ENCODE measurements at regions not wholly inside any gene's neighbourhood (a gene's known extent, or its start where the extent isn't known, plus 50 kb on each side); places are given as distances from the start of the nearest gene placed in this dataset.

DNA sequence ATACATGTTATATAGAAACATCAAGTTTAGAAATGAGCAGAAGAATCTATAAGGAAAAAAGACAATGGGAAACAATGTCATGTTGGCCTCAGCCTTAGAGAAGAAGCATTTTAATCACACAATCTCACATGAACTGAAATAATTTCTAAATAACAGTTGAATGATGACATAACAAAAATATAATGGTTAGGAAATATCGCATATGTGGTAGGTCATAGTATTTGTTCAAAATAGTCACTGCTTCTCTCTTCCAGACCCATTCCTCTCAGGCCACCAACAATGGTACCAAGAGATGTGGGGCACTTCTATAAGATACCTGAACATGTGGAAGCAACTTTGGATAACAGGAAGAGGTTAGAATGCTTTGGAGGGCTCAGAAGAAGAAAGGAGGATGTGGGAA lies 195.7 kb upstream of the PDZRN3 start:
- Histone ChIP-seq H3K4me1 (ENCODE audit: control insufficient read depth in 4 of 4, insufficient read depth in 4 of 4, low read length in 3 of 4) (no peaks in the 10 kb centered on the region), H3K27ac (ENCODE audit: low read depth in 1 of 2, low read length in 2 of 2) (no peak overlapping the region), H3K27me3 (ENCODE audit: control insufficient read depth in 4 of 4, insufficient read depth in 4 of 4, low read length in 3 of 4) (peaks cover 0 to 3% (median 0%) of the 10 kb centered on the region in 4 donors), H3K36me3 (ENCODE audit: control insufficient read depth in 4 of 4, insufficient read depth in 3 of 4, low read depth in 1 of 4, low read length in 3 of 4) (no peaks in the 10 kb centered on the region), H3K9me3 (ENCODE audit: control insufficient read depth in 4 of 4, low read length in 3 of 4) (peaks cover 0 to 4% (median 3%) of the 10 kb centered on the region in 4 donors), H3K4me3 (ENCODE audit: low read depth in 1 of 3, low read length in 3 of 3) (no peak overlapping the region), H3K9ac (ENCODE audit: low read depth in 1 of 2, low read length in 2 of 2) (no peak overlapping the region)
- DNase-seq (ENCODE audit: low spot score) = no peak
- 97% methylated on average over 1 of the region's 1 CpG for WGBS
- no peak for TF ChIP-seq SP1 (IDR thresholded peaks at IDR 0.05)
- TF ChIP-seq HNF4G (IDR thresholded peaks at IDR 0.05) = no peak
- no peak for TF ChIP-seq FOXA1 (IDR thresholded peaks at IDR 0.05)
- TF ChIP-seq HNF4A (conservative IDR thresholded peaks at IDR 0.05) = no peak
- no peak for TF ChIP-seq NR2F2 (IDR thresholded peaks at IDR 0.05)
- TF ChIP-seq FOXA2 (IDR thresholded peaks at IDR 0.05) = no peak
- TF ChIP-seq YY1 (IDR thresholded peaks at IDR 0.05) = no peak
- no peak for TF ChIP-seq JUND (IDR thresholded peaks at IDR 0.05)
- no peak for TF ChIP-seq RXRA (IDR thresholded peaks at IDR 0.05)
- no peak for TF ChIP-seq TAF1 (conservative IDR thresholded peaks at IDR 0.05)
- TF ChIP-seq, protein P1, sequence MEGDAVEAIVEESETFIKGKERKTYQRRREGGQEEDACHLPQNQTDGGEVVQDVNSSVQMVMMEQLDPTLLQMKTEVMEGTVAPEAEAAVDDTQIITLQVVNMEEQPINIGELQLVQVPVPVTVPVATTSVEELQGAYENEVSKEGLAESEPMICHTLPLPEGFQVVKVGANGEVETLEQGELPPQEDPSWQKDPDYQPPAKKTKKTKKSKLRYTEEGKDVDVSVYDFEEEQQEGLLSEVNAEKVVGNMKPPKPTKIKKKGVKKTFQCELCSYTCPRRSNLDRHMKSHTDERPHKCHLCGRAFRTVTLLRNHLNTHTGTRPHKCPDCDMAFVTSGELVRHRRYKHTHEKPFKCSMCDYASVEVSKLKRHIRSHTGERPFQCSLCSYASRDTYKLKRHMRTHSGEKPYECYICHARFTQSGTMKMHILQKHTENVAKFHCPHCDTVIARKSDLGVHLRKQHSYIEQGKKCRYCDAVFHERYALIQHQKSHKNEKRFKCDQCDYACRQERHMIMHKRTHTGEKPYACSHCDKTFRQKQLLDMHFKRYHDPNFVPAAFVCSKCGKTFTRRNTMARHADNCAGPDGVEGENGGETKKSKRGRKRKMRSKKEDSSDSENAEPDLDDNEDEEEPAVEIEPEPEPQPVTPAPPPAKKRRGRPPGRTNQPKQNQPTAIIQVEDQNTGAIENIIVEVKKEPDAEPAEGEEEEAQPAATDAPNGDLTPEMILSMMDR (IDR thresholded peaks at IDR 0.05; ENCODE audit: low read depth, low read length, missing input control) = no peak

DNA sequence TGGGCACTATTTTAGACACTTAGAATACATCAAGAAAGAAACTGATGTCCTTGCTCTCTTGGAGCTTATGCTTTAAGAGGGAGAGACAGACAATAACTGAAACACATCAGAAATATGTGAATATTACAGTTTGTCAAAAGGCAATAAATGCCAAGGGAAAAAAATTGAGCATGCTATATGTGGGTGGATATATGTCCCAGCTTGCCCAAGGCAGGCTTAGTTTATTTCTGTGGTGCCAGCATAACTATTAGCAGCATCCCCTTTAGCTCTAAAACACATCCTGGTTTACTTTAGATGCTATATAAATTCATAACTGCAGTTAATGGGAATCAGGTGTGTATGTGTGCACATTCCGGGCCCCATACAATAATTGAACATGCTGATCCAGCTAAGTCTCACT lies 191.2 kb upstream of the PDZRN3 start:
- DNase-seq (ENCODE audit: low spot score) = no peak
- Histone ChIP-seq H3K27me3 (ENCODE audit: control insufficient read depth in 4 of 4, insufficient read depth in 4 of 4, low read length in 3 of 4) (peaks cover 0 to 3% (median 0%) of the 10 kb centered on the region in 4 donors), H3K9ac (ENCODE audit: low read depth in 1 of 2, low read length in 2 of 2) (no peak overlapping the region)

DNA sequence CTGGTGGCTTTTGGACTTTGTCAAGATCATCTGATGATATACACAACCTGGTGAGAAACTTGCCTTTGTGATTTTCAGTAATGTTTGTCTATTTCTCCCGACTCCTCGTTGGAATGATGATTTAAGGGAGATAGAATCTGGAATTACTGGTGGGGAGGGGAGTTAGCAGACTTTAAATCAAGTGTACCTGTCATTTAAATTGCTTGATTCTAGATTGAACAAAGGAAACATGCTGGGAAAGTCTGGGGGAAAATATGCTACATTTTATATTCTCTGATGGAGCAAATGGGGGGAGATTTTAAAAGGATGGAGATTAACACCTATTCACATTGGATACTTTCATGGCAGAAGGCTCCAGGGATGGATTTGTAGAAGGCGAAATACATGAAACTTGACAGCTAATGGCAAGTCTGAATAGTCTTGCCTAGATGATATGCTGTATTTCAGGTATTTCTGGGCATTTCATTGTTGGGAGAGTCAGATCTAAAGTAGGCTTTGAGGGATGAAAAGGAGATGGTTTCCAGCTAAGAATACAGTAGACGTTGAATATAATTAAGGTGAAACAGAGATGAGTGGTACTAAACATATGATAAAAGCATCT lies 189.1 kb upstream of the PDZRN3 start:
- no peaks in the 10 kb centered on the region for H3K36me3 ChIP-seq (ENCODE audit: control insufficient read depth in 4 of 4, insufficient read depth in 3 of 4, low read depth in 1 of 4, low read length in 3 of 4)
- H3K9me3 ChIP-seq (ENCODE audit: control insufficient read depth in 4 of 4, low read length in 3 of 4) = no peaks in the 10 kb centered on the region
- TF ChIP-seq HNF4G (IDR thresholded peaks at IDR 0.05) (no peak), GABPA (IDR thresholded peaks at IDR 0.05 in 1 of 2, conservative IDR thresholded peaks at IDR 0.05 in 1 of 2) (no peak), YY1 (IDR thresholded peaks at IDR 0.05) (no peak), RXRA (IDR thresholded peaks at IDR 0.05) (no peak)
- TF ChIP-seq, protein P2, sequence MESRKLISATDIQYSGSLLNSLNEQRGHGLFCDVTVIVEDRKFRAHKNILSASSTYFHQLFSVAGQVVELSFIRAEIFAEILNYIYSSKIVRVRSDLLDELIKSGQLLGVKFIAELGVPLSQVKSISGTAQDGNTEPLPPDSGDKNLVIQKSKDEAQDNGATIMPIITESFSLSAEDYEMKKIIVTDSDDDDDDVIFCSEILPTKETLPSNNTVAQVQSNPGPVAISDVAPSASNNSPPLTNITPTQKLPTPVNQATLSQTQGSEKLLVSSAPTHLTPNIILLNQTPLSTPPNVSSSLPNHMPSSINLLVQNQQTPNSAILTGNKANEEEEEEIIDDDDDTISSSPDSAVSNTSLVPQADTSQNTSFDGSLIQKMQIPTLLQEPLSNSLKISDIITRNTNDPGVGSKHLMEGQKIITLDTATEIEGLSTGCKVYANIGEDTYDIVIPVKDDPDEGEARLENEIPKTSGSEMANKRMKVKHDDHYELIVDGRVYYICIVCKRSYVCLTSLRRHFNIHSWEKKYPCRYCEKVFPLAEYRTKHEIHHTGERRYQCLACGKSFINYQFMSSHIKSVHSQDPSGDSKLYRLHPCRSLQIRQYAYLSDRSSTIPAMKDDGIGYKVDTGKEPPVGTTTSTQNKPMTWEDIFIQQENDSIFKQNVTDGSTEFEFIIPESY (IDR thresholded peaks at IDR 0.05) = no peak
- no peak overlapping the region for H3K4me3 ChIP-seq (ENCODE audit: low read depth in 1 of 3, low read length in 3 of 3)
- no peak for DNase-seq (ENCODE audit: low spot score)
- H3K27me3 ChIP-seq (ENCODE audit: control insufficient read depth in 4 of 4, insufficient read depth in 4 of 4, low read length in 3 of 4) = peaks cover 0 to 3% (median 0%) of the 10 kb centered on the region in 4 donors
- WGBS = 56% methylated on average over 4 of the region's 4 CpGs
- no peak overlapping the region for H3K9ac ChIP-seq (ENCODE audit: low read depth in 1 of 2, low read length in 2 of 2)
- no peaks in the 10 kb centered on the region for H3K4me1 ChIP-seq (ENCODE audit: control insufficient read depth in 4 of 4, insufficient read depth in 4 of 4, low read length in 3 of 4)
- H3K27ac ChIP-seq (ENCODE audit: low read depth in 1 of 2, low read length in 2 of 2) = no peak overlapping the region

More for the DNA sequence above, 191.2 kb upstream of the PDZRN3 start:
- WGBS = 89% methylated on average over 1 of the region's 1 CpG
- TF ChIP-seq, protein P3, sequence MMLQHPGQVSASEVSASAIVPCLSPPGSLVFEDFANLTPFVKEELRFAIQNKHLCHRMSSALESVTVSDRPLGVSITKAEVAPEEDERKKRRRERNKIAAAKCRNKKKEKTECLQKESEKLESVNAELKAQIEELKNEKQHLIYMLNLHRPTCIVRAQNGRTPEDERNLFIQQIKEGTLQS (IDR thresholded peaks at IDR 0.05) = no peak
- Histone ChIP-seq H3K4me1 (ENCODE audit: control insufficient read depth in 4 of 4, insufficient read depth in 4 of 4, low read length in 3 of 4) (no peaks in the 10 kb centered on the region), H3K4me3 (ENCODE audit: low read depth in 1 of 3, low read length in 3 of 3) (no peak overlapping the region), H3K27ac (ENCODE audit: low read depth in 1 of 2, low read length in 2 of 2) (no peak overlapping the region), H3K36me3 (ENCODE audit: control insufficient read depth in 4 of 4, insufficient read depth in 3 of 4, low read depth in 1 of 4, low read length in 3 of 4) (no peaks in the 10 kb centered on the region), H3K9me3 (ENCODE audit: control insufficient read depth in 4 of 4, low read length in 3 of 4) (no peaks in the 10 kb centered on the region)
